ENCODE measurements at regions not wholly inside any gene's neighbourhood (a gene's known extent, or its start where the extent isn't known, plus 50 kb on each side); places are given as distances from the start of the nearest gene placed in this dataset.

DNA sequence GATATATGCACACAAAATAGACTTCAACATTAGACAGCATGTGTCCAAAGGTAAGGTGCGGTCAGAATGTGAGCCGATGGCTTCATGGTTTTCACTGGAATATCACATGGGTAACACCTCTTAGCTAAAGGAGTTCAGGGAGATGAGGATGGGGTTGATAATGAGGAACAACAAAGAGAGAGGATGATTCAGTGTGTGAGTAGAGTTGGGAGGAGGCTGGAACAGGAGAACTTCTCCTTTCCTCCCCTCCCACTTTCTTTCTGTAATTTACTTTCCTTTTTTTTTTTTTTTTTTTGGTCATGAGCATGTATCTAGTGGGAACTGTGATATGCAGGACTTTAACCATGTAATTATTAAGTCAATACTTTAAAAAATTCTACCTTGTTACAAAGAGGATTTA is 99.4 kb downstream of the FASLG start (continued):
- TF ChIP-seq TCF7 (CRISPR knock-in tag; IDR thresholded peaks at IDR 0.05; ENCODE audit: low read depth): no peak
- TF ChIP-seq, protein P1, sequence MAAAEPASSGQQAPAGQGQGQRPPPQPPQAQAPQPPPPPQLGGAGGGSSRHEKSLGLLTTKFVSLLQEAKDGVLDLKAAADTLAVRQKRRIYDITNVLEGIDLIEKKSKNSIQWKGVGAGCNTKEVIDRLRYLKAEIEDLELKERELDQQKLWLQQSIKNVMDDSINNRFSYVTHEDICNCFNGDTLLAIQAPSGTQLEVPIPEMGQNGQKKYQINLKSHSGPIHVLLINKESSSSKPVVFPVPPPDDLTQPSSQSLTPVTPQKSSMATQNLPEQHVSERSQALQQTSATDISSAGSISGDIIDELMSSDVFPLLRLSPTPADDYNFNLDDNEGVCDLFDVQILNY (CRISPR knock-in tag; IDR thresholded peaks at IDR 0.05): no peak

DNA sequence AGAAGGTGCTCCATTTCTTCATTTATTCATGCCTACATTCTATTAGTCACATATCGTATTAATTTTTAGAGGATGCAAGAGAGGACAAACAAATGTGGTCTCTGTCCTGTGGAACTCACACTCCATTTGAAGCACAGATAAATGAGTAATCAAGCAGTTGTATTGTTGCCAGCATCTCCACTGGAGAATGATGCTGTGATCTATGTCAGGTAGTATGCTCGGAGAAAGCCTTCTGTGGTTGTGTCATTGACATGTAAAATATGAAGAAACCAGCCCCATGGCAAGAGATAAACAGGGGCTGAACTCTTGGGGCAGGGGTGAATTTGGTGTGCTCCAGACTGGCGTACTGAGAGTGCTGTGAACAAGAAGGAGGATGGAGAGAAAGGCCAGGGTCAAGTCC is 101.2 kb downstream of the FASLG start:
- no peak overlapping the region for H3K27ac Mint-ChIP-seq
- no peaks in the 10 kb centered on the region for H3K36me3 Mint-ChIP-seq
- POLR2A ChIA-PET: no interaction called here
- CTCF ChIA-PET: no interaction called here
- H3K27me3 Mint-ChIP-seq (ENCODE audit: low read depth): no peaks in the 10 kb centered on the region
- TF ChIP-seq OVOL2 (CRISPR knock-in tag; IDR thresholded peaks at IDR 0.05; ENCODE audit: borderline replicate concordance) (no peak), RORB (CRISPR knock-in tag; IDR thresholded peaks at IDR 0.05) (no peak), SMAD3 (CRISPR knock-in tag; IDR thresholded peaks at IDR 0.05; ENCODE audit: borderline replicate concordance) (no peak), TP53 (CRISPR knock-in tag; IDR thresholded peaks at IDR 0.05) (no peak), RELA (CRISPR knock-in tag; IDR thresholded peaks at IDR 0.05; ENCODE audit: borderline replicate concordance) (no peak), PRRX2 (CRISPR knock-in tag; IDR thresholded peaks at IDR 0.05) (no peak), ETV6 (CRISPR knock-in tag; IDR thresholded peaks at IDR 0.05) (no peak), ZNF121 (CRISPR knock-in tag; IDR thresholded peaks at IDR 0.05) (no peak), ZNF219 (CRISPR knock-in tag; IDR thresholded peaks at IDR 0.05; ENCODE audit: borderline replicate concordance) (no peak)
- TF ChIP-seq, protein P1 (CRISPR knock-in tag; IDR thresholded peaks at IDR 0.05): no peak
- TF ChIP-seq, protein P2, sequence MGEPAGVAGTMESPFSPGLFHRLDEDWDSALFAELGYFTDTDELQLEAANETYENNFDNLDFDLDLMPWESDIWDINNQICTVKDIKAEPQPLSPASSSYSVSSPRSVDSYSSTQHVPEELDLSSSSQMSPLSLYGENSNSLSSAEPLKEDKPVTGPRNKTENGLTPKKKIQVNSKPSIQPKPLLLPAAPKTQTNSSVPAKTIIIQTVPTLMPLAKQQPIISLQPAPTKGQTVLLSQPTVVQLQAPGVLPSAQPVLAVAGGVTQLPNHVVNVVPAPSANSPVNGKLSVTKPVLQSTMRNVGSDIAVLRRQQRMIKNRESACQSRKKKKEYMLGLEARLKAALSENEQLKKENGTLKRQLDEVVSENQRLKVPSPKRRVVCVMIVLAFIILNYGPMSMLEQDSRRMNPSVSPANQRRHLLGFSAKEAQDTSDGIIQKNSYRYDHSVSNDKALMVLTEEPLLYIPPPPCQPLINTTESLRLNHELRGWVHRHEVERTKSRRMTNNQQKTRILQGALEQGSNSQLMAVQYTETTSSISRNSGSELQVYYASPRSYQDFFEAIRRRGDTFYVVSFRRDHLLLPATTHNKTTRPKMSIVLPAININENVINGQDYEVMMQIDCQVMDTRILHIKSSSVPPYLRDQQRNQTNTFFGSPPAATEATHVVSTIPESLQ (CRISPR knock-in tag; IDR thresholded peaks at IDR 0.05): no peak
- TF ChIP-seq, protein P3, sequence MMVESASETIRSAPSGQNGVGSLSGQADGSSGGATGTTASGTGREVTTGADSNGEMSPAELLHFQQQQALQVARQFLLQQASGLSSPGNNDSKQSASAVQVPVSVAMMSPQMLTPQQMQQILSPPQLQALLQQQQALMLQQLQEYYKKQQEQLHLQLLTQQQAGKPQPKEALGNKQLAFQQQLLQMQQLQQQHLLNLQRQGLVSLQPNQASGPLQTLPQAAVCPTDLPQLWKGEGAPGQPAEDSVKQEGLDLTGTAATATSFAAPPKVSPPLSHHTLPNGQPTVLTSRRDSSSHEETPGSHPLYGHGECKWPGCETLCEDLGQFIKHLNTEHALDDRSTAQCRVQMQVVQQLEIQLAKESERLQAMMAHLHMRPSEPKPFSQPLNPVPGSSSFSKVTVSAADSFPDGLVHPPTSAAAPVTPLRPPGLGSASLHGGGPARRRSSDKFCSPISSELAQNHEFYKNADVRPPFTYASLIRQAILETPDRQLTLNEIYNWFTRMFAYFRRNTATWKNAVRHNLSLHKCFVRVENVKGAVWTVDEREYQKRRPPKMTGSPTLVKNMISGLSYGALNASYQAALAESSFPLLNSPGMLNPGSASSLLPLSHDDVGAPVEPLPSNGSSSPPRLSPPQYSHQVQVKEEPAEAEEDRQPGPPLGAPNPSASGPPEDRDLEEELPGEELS (CRISPR knock-in tag; IDR thresholded peaks at IDR 0.05): no peak
- TF ChIP-seq, protein P4, sequence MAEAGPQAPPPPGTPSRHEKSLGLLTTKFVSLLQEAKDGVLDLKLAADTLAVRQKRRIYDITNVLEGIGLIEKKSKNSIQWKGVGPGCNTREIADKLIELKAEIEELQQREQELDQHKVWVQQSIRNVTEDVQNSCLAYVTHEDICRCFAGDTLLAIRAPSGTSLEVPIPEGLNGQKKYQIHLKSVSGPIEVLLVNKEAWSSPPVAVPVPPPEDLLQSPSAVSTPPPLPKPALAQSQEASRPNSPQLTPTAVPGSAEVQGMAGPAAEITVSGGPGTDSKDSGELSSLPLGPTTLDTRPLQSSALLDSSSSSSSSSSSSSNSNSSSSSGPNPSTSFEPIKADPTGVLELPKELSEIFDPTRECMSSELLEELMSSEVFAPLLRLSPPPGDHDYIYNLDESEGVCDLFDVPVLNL (CRISPR knock-in tag; IDR thresholded peaks at IDR 0.05; ENCODE audit: borderline replicate concordance, low read depth): no peak
- TF ChIP-seq, protein P5, sequence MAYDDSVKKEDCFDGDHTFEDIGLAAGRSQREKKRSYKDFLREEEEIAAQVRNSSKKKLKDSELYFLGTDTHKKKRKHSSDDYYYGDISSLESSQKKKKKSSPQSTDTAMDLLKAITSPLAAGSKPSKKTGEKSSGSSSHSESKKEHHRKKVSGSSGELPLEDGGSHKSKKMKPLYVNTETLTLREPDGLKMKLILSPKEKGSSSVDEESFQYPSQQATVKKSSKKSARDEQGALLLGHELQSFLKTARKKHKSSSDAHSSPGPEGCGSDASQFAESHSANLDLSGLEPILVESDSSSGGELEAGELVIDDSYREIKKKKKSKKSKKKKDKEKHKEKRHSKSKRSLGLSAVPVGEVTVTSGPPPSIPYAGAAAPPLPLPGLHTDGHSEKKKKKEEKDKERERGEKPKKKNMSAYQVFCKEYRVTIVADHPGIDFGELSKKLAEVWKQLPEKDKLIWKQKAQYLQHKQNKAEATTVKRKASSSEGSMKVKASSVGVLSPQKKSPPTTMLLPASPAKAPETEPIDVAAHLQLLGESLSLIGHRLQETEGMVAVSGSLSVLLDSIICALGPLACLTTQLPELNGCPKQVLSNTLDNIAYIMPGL (CRISPR knock-in tag; IDR thresholded peaks at IDR 0.05): no peak
- TF ChIP-seq, protein P6, sequence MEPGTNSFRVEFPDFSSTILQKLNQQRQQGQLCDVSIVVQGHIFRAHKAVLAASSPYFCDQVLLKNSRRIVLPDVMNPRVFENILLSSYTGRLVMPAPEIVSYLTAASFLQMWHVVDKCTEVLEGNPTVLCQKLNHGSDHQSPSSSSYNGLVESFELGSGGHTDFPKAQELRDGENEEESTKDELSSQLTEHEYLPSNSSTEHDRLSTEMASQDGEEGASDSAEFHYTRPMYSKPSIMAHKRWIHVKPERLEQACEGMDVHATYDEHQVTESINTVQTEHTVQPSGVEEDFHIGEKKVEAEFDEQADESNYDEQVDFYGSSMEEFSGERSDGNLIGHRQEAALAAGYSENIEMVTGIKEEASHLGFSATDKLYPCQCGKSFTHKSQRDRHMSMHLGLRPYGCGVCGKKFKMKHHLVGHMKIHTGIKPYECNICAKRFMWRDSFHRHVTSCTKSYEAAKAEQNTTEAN (CRISPR knock-in tag; IDR thresholded peaks at IDR 0.05): no peak
- ATAC-seq: no peak
- H3K4me1 Mint-ChIP-seq: no peaks in the 10 kb centered on the region
- DNase-seq (ENCODE audit: low spot score): no peak
- H3K4me3 Mint-ChIP-seq: no peak overlapping the region
- no peaks in the 10 kb centered on the region for H3K9me3 Mint-ChIP-seq
